KOPT-K1 (cell line): ENCODE measurements at regions not wholly inside any gene's neighbourhood (a gene's known extent, or its start where the extent isn't known, plus 50 kb on each side); places are given as distances from the start of the nearest gene placed in this dataset.
"Not testable (repeated sequence)": the region's sequence is repeated elsewhere in the genome, so short reads cannot be mapped to it uniquely, and the experiment has no call there.

ENCODE experiments used
- H3K27ac ChIP-seq: fragments of 200-600 bp; sonication (generic); 2 replicates; pipeline ENCODE4 v1.5.1; 2016; ENCODE audit warnings: antibody characterized with exemption, mild to moderate bottlenecking, low read depth, low read length; ENCODE audit not compliant: poor library complexity, severe bottlenecking
- H3K36me3 ChIP-seq: fragments of 200-600 bp; sonication (generic); 2 replicates; pipeline ENCODE4 v1.5.1; 2017; ENCODE audit warnings: antibody characterized with exemption, mild to moderate bottlenecking, low read length, moderate library complexity; ENCODE audit not compliant: insufficient read depth
- H3K9me3 ChIP-seq: fragments of 200-600 bp; sonication (generic); 2 replicates; pipeline ENCODE4 v1.5.1; 2017; ENCODE audit warnings: antibody characterized with exemption, low read length, mild to moderate bottlenecking; ENCODE audit not compliant: insufficient read depth, poor library complexity, severe bottlenecking

- H3K36me3 ChIP-seq, H3K27ac ChIP-seq: not testable (repeated sequence)
- peaks cover 28% of the 10 kb centered on the region for H3K9me3 ChIP-seq
These were observed 1570.7 kb downstream of the TSPY10 start for GRCh38 chrY:11098419-11098818.

- Histone ChIP-seq H3K27ac (no peak overlapping the region), H3K36me3 (no peaks in the 10 kb centered on the region), H3K9me3 (peaks cover 28% of the 10 kb centered on the region)
These were observed 1571.3 kb downstream of the TSPY10 start for GRCh38 chrY:11099004-11099403.

- H3K27ac ChIP-seq, H3K36me3 ChIP-seq: not testable (repeated sequence)
- H3K9me3 ChIP-seq = peaks cover 28% of the 10 kb centered on the region
These were observed 1572.8 kb downstream of the TSPY10 start for GRCh38 chrY:11100472-11100871.

- not testable (repeated sequence) for H3K27ac ChIP-seq, H3K36me3 ChIP-seq
- H3K9me3 ChIP-seq = peaks cover 37% of the 10 kb centered on the region
These were observed 1575.3 kb downstream of the TSPY10 start for GRCh38 chrY:11102987-11103386.

- not testable (repeated sequence) for H3K36me3 ChIP-seq, H3K27ac ChIP-seq
- peaks cover 13% of the 10 kb centered on the region for H3K9me3 ChIP-seq
These were observed 1579.6 kb downstream of the TSPY10 start for GRCh38 chrY:11107127-11107918.

GRCh38 chrY:11151724-11152123, 1549.3 kb upstream of the USP9Y start:
- H3K9me3 ChIP-seq, H3K36me3 ChIP-seq, H3K27ac ChIP-seq: not testable (repeated sequence)

GRCh38 chrY:11156100-11156499, 1544.9 kb upstream of the USP9Y start:
- H3K27ac ChIP-seq, H3K9me3 ChIP-seq, H3K36me3 ChIP-seq: not testable (repeated sequence)

- not testable (repeated sequence) for H3K9me3 ChIP-seq, H3K27ac ChIP-seq
These were observed 1544.2 kb upstream of the USP9Y start for GRCh38 chrY:11156846-11157245.

GRCh38 chrY:11177033-11177432, 1524.0 kb upstream of the USP9Y start:
- not testable (repeated sequence) for H3K27ac ChIP-seq, H3K9me3 ChIP-seq, H3K36me3 ChIP-seq

More at GRCh38 chrY:11156846-11157245, 1544.2 kb upstream of the USP9Y start:
- H3K36me3 ChIP-seq = not testable (repeated sequence)

- H3K36me3 ChIP-seq, H3K9me3 ChIP-seq, H3K27ac ChIP-seq: not testable (repeated sequence)
These were observed 1499.9 kb upstream of the USP9Y start for GRCh38 chrY:11201133-11201532.

- not testable (repeated sequence) for H3K9me3 ChIP-seq, H3K36me3 ChIP-seq, H3K27ac ChIP-seq
These were observed 1486.2 kb upstream of the USP9Y start for GRCh38 chrY:11214851-11215250.
